MM.1S (cell line): ENCODE measurements at regions not wholly inside any gene's neighbourhood (a gene's known extent, or its start where the extent isn't known, plus 50 kb on each side); places are given as distances from the start of the nearest gene placed in this dataset.

Source experiments
- DNase-seq: peaks from one replicate; pipeline ENCODE4 v3.0.0-alpha.2; 2015
- H2AFZ ChIP-seq: fragments of 300-600 bp; sonication (generic); 2 replicates; pipeline ENCODE4 v1.6.0; 2016; ENCODE audit warnings: antibody characterized with exemption, low read length
- H3F3A ChIP-seq: fragments of 300-600 bp; sonication (generic); 2 replicates; pipeline ENCODE4 v1.6.1; 2016; ENCODE audit warnings: mild to moderate bottlenecking, antibody characterized with exemption, low read length, moderate library complexity, mixed read lengths; ENCODE audit not compliant: insufficient read depth
- H3K27ac ChIP-seq: fragments of 300-600 bp; sonication (generic); 2 replicates; pipeline ENCODE4 v1.5.1; 2016; ENCODE audit warnings: mild to moderate bottlenecking, low read length
- H3K27me3 ChIP-seq: fragments of 300-600 bp; sonication (generic); replicated peaks from 2 replicates; pipeline ENCODE4 v1.6.0; 2016; ENCODE audit warnings: low read length; ENCODE audit not compliant: insufficient read depth
- H3K36me3 ChIP-seq: fragments of 300-600 bp; sonication (generic); replicated peaks from 2 replicates; pipeline ENCODE4 v1.6.1; 2016; ENCODE audit warnings: mild to moderate bottlenecking, low read length, mixed read lengths; ENCODE audit not compliant: insufficient read depth
- H3K4me1 ChIP-seq: fragments of 300-600 bp; sonication (generic); 2 replicates; pipeline ENCODE4 v1.6.1; 2016; ENCODE audit warnings: low read length, mixed read lengths
- H3K4me2 ChIP-seq: fragments of 300-600 bp; sonication (generic); 2 replicates; pipeline ENCODE4 v1.6.0; 2016; ENCODE audit warnings: low read depth, low read length
- H3K4me3 ChIP-seq: fragments of 300-600 bp; sonication (generic); 2 replicates; pipeline ENCODE4 v1.5.1; 2016; ENCODE audit warnings: low read length, mixed read lengths
- H3K79me2 ChIP-seq: fragments of 300-600 bp; sonication (generic); 2 replicates; pipeline ENCODE4 v1.6.1; 2016; ENCODE audit warnings: mixed run types, low read length, mixed read lengths
- H3K9ac ChIP-seq: fragments of 300-600 bp; sonication (generic); 2 replicates; pipeline ENCODE4 v1.6.1; 2016; ENCODE audit warnings: low read length, mixed read lengths
- H3K9me2 ChIP-seq: fragments of 300-600 bp; sonication (generic); replicated peaks from 2 replicates; pipeline ENCODE4 v1.6.1; 2016; ENCODE audit warnings: mild to moderate bottlenecking, low read length, mixed read lengths; ENCODE audit not compliant: insufficient read depth
- H3K9me3 ChIP-seq: fragments of 300-600 bp; sonication (generic); replicated peaks from 2 replicates; pipeline ENCODE4 v1.6.1; 2016; ENCODE audit warnings: mild to moderate bottlenecking, low read length, mixed read lengths; ENCODE audit not compliant: insufficient read depth
- H4K20me1 ChIP-seq: fragments of 300-600 bp; sonication (generic); 2 replicates; pipeline ENCODE4 v1.6.1; 2016; ENCODE audit warnings: mild to moderate bottlenecking, low read length, moderate library complexity, mixed read lengths; ENCODE audit not compliant: insufficient read depth
- EZH2 ChIP-seq: fragments of 300-600 bp; sonication (generic); optimal IDR thresholded peaks from 2 replicates; pipeline ENCODE3; 2017; ENCODE audit warnings: low read depth, mild to moderate bottlenecking, antibody characterized with exemption, low read length, mixed read lengths
- EZH2phosphoT487 ChIP-seq: fragments of 300-600 bp; sonication (generic); IDR thresholded peaks from 2 replicates; pipeline ENCODE4 v1.6.1; 2018; ENCODE audit warnings: antibody characterized with exemption, low read length
- TF ChIP-seq, protein P1 (sequence below): fragments of 300-600 bp; sonication (generic); IDR thresholded peaks from 2 replicates; pipeline ENCODE4 v1.5.1; 2016; ENCODE audit warnings: antibody characterized with exemption, low read length, mixed read lengths

DNA sequence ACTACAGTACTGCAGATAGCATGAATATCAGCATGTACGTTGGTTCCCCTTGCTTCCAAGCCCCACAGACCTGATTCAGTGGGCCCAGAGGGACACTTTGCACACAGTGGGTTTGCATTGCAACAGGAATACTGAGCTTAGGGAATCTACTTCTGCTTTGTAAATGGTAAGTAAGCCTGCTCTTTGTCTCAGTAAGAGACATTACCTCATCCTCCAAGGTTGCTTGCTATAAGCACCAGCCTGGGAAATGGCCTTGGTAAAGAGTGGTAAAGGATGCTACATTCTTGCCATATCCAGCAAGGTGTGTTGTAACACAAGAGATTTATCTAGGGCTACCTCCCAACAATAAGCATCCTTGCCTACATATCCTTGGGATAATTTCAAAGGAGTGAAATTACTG, 730.5 kb downstream of the INHBA start:
- H4K20me1 ChIP-seq, result no peaks in the 10 kb centered on the region
- H3K27me3 ChIP-seq, result no peaks in the 10 kb centered on the region
- H3K36me3 ChIP-seq, result no peaks in the 10 kb centered on the region
- no peak overlapping the region for H3K27ac ChIP-seq
- H2AFZ ChIP-seq, result no peak overlapping the region
- H3K4me3 ChIP-seq, result no peak overlapping the region
- no peaks in the 10 kb centered on the region for H3K9me3 ChIP-seq
- no peaks in the 10 kb centered on the region for H3K79me2 ChIP-seq
- no peaks in the 10 kb centered on the region for H3K9me2 ChIP-seq
- no peak for DNase-seq
- no peak for TF ChIP-seq EZH2phosphoT487
- TF ChIP-seq, protein P1, sequence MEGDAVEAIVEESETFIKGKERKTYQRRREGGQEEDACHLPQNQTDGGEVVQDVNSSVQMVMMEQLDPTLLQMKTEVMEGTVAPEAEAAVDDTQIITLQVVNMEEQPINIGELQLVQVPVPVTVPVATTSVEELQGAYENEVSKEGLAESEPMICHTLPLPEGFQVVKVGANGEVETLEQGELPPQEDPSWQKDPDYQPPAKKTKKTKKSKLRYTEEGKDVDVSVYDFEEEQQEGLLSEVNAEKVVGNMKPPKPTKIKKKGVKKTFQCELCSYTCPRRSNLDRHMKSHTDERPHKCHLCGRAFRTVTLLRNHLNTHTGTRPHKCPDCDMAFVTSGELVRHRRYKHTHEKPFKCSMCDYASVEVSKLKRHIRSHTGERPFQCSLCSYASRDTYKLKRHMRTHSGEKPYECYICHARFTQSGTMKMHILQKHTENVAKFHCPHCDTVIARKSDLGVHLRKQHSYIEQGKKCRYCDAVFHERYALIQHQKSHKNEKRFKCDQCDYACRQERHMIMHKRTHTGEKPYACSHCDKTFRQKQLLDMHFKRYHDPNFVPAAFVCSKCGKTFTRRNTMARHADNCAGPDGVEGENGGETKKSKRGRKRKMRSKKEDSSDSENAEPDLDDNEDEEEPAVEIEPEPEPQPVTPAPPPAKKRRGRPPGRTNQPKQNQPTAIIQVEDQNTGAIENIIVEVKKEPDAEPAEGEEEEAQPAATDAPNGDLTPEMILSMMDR, result no peak
- TF ChIP-seq EZH2, result no peak
- H3K9ac ChIP-seq, result no peak overlapping the region
- no peaks in the 10 kb centered on the region for H3F3A ChIP-seq
- H3K4me1 ChIP-seq, result no peaks in the 10 kb centered on the region
- no peak overlapping the region for H3K4me2 ChIP-seq

DNA sequence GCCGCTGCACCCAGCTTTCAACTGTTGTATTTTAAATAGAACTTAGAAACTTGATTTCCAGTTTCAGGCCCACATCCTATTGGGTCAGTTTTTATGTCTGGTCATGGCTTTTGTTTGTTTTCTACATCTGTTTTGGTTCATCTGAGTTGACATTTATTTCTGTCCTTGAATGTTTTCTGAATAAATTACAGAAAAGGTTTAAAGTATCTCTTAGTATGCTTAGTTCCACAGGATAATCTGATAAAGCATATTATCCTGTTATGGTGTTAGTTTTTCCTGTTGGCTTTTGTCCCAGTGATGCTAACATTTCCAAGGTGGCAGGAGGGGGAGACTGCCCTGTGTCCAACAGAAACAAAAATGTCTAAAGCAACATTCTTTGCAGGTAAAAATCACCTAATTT, 733.2 kb downstream of the INHBA start:
- TF ChIP-seq, protein P1, result no peak
- TF ChIP-seq EZH2phosphoT487, result no peak
- TF ChIP-seq EZH2, result no peak
- H2AFZ ChIP-seq, result no peak overlapping the region
- no peaks in the 10 kb centered on the region for H3K79me2 ChIP-seq
- no peak overlapping the region for H3K4me3 ChIP-seq
- H3K27me3 ChIP-seq, result 0 out of 2 replicates have a peak, but pooled peaks cover 5% of the 10 kb centered on the region
- no peaks in the 10 kb centered on the region for H4K20me1 ChIP-seq
- H3K4me1 ChIP-seq, result peaks cover 13% of the 10 kb centered on the region
- no peak overlapping the region for H3K9ac ChIP-seq
- H3K4me2 ChIP-seq, result no peak overlapping the region
- H3K27ac ChIP-seq, result no peak overlapping the region
- DNase-seq, result no peak
- H3K9me2 ChIP-seq, result no peaks in the 10 kb centered on the region
- no peaks in the 10 kb centered on the region for H3K36me3 ChIP-seq
- peaks cover 6% of the 10 kb centered on the region; the same call in 1 of the 2 replicates for H3F3A ChIP-seq
- no peaks in the 10 kb centered on the region for H3K9me3 ChIP-seq

DNA sequence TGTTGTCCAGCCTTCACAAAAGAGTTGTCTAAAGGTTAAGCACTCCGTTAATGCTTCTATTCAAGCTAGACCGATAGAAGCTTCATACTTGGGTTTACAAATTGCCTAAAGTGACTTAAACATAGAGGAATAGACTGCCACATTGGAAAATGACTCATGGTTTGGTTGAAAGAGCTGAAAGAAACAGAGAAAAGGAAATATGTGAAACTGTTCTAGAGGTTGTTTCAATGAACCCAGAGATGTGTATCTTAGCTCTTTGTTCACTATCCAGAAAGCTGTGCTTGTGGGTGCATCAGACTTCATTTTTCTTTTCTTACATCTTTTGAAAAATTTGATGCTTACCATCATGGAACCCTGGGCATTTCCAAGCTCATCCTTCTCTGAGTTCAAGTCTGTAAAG, 736.2 kb downstream of the INHBA start:
- no peak overlapping the region for H3K4me2 ChIP-seq
- peaks cover 19% of the 10 kb centered on the region for H3K4me1 ChIP-seq
- no peak for DNase-seq

More for the DNA sequence above, 736.2 kb downstream of the INHBA start:
- no peaks in the 10 kb centered on the region for H3K9me3 ChIP-seq
- TF ChIP-seq EZH2phosphoT487 (no peak), EZH2 (no peak)
- TF ChIP-seq, protein P1, result no peak
- H2AFZ ChIP-seq, result no peak overlapping the region
- 0 out of 2 replicates have a peak, but pooled peaks cover 5% of the 10 kb centered on the region for H3K27me3 ChIP-seq
- no peaks in the 10 kb centered on the region for H3K36me3 ChIP-seq
- no peak overlapping the region for H3K27ac ChIP-seq
- H3F3A ChIP-seq, result peaks cover 10% of the 10 kb centered on the region
- no peaks in the 10 kb centered on the region for H3K9me2 ChIP-seq
- H3K4me3 ChIP-seq, result no peak overlapping the region
- no peaks in the 10 kb centered on the region for H3K79me2 ChIP-seq
- no peaks in the 10 kb centered on the region for H4K20me1 ChIP-seq
- no peak overlapping the region for H3K9ac ChIP-seq
